Upper lobe of left lung (tissue), 6 donors: ENCODE measurements at regions not wholly inside any gene's neighbourhood (a gene's known extent, or its start where the extent isn't known, plus 50 kb on each side); places are given as distances from the start of the nearest gene placed in this dataset.

Experiments
- ATAC-seq, 2 donors: fragments of 200-7000 bp; cut with Tn5 transposase; one replicate each; pipeline ENCODE4 v1.9.1; 2022; ENCODE audit warnings: mild to moderate bottlenecking in 2 of 2, moderate library complexity in 2 of 2; ENCODE audit not compliant: low FRiP score in 2 of 2
- DNase-seq, 2 donors: peaks; one replicate each; pipeline ENCODE4 v3.0.0-alpha.2; 2019 to 2020
- H3K27ac ChIP-seq, 4 donors: fragments of 200-600 bp; sonication (generic); one replicate each; pipeline ENCODE4 v1.5.1; 2016 to 2019
- H3K27me3 ChIP-seq, 4 donors: fragments of 200-600 bp; sonication (generic); one replicate each; pipeline ENCODE4 v1.5.1; 2017 to 2019
- H3K36me3 ChIP-seq, 4 donors: fragments of 200-600 bp; sonication (generic); one replicate each; pipeline ENCODE4 v1.5.1; 2016 to 2019
- H3K4me1 ChIP-seq, 4 donors: fragments of 200-600 bp; sonication (generic); one replicate each; pipeline ENCODE4 v1.5.1; 2018 to 2019
- H3K4me3 ChIP-seq, 4 donors: fragments of 200-600 bp; sonication (generic); one replicate each; pipeline ENCODE4 v1.5.1; 2017 to 2019; ENCODE audit warnings: mild to moderate bottlenecking in 2 of 4, moderate library complexity in 1 of 4
- H3K9me3 ChIP-seq, 4 donors: fragments of 200-600 bp; sonication (generic); one replicate each; pipeline ENCODE4 v1.5.1; 2018 to 2019
- CTCF ChIP-seq, 6 experiments: fragments of 450-650 bp in 4 of 6; fragments of 200-600 bp in 2 of 6; sonication (generic) in 2 of 6; IDR thresholded peaks; one replicate each; pipeline ENCODE4 v1.5.1; 2016 to 2019; ENCODE audit warnings: antibody characterized with exemption in 6 of 6
- EP300 ChIP-seq, 4 donors: sonication (generic); formaldehyde crosslinking; IDR thresholded peaks; one replicate each; pipeline ENCODE4 v1.5.1; 2017; ENCODE audit warnings: antibody characterized with exemption in 4 of 4, control low read depth in 2 of 4
- POLR2A ChIP-seq, 4 donors: fragments of 450-650 bp; IDR thresholded peaks; one replicate each; pipeline ENCODE4 v1.5.1; 2016 to 2017; ENCODE audit warnings: antibody characterized with exemption in 4 of 4, mild to moderate bottlenecking in 2 of 4
- POLR2AphosphoS5 ChIP-seq, 2 donors: sonication (generic); formaldehyde crosslinking; IDR thresholded peaks; one replicate each; pipeline ENCODE4 v1.5.1; 2017; ENCODE audit warnings: antibody characterized with exemption in 2 of 2
- WGBS, 2 donors: methylation state at CpG; one replicate each; pipeline ENCODE4 v1.1.5; 2017 to 2018; 5-methylcytosine and 5-hydroxymethylcytosine counted together
- donor health status: DM: no; HTN: no; CAD: no; lungs with moderate emphysema.
- donor health status: DM: no; HTN: yes; CAD: no; lungs with severe emphysema.

- DNase-seq: peak; percentile 17 to 40
- no peak for ATAC-seq
- H3K4me3 ChIP-seq: no peak overlapping the region
- H3K9me3 ChIP-seq: no peaks in the 10 kb centered on the region
- H3K27ac ChIP-seq: no peak overlapping the region
- TF ChIP-seq CTCF (IDR thresholded peaks at IDR 0.05) (no peak), POLR2AphosphoS5 (IDR thresholded peaks at IDR 0.05) (no peak), EP300 (IDR thresholded peaks at IDR 0.05) (no peak)
- H3K36me3 ChIP-seq: no peaks in the 10 kb centered on the region
- H3K27me3 ChIP-seq: no peaks in the 10 kb centered on the region
- WGBS, 2 donors: 65 to 86% methylated on average over 5 to 11 of the region's 12 CpGs
- peaks cover 6 to 27% (median 13%) of the 10 kb centered on the region in 4 donors for H3K4me1 ChIP-seq
Observed at GRCh38 chr22:49010901-49011300, 816.8 kb downstream of the BRD1 start.

- peak in 1 of 2 donors; percentile 36 for DNase-seq
- H3K27ac ChIP-seq: no peak overlapping the region
- TF ChIP-seq CTCF (IDR thresholded peaks at IDR 0.05) (no peak), EP300 (IDR thresholded peaks at IDR 0.05) (no peak), POLR2AphosphoS5 (IDR thresholded peaks at IDR 0.05) (no peak)
- no peak for ATAC-seq
- no peaks in the 10 kb centered on the region for H3K36me3 ChIP-seq
- H3K4me3 ChIP-seq: no peak overlapping the region
- H3K9me3 ChIP-seq: no peaks in the 10 kb centered on the region
- no peaks in the 10 kb centered on the region for H3K27me3 ChIP-seq
- peaks cover 2 to 22% (median 8%) of the 10 kb centered on the region in 4 donors for H3K4me1 ChIP-seq
- WGBS, 2 donors: 89 to 90% methylated on average over 25 of the region's 25 CpGs
Observed at GRCh38 chr22:49010070-49010863, 817.4 kb downstream of the BRD1 start.

- 91 to 92% methylated on average over 8 to 12 of the region's 12 CpGs for WGBS, 2 donors
Observed at GRCh38 chr22:49009359-49010063, 818.2 kb downstream of the BRD1 start.

GRCh38 chr22:49008682-49009235, 818.9 kb downstream of the BRD1 start:
- no peaks in the 10 kb centered on the region for H3K36me3 ChIP-seq
- H3K4me1 ChIP-seq: peaks cover 0 to 7% (median 0%) of the 10 kb centered on the region in 4 donors
- no peaks in the 10 kb centered on the region for H3K27me3 ChIP-seq
- DNase-seq (no peak), ATAC-seq (no peak)
- WGBS, 2 donors: 94% methylated on average over 17 to 18 of the region's 18 CpGs
- no peaks in the 10 kb centered on the region for H3K9me3 ChIP-seq
- no peak overlapping the region for H3K27ac ChIP-seq
- TF ChIP-seq EP300 (IDR thresholded peaks at IDR 0.05) (no peak), POLR2AphosphoS5 (IDR thresholded peaks at IDR 0.05) (no peak), POLR2A (IDR thresholded peaks at IDR 0.05) (no peak), CTCF (IDR thresholded peaks at IDR 0.05) (no peak)
- H3K4me3 ChIP-seq: no peak overlapping the region

More at GRCh38 chr22:49009359-49010063, 818.2 kb downstream of the BRD1 start:
- Histone ChIP-seq H3K27me3 (no peaks in the 10 kb centered on the region), H3K36me3 (no peaks in the 10 kb centered on the region), H3K4me3 (no peak overlapping the region), H3K27ac (no peak overlapping the region), H3K4me1 (peaks cover 0 to 14% (median 2%) of the 10 kb centered on the region in 4 donors), H3K9me3 (no peaks in the 10 kb centered on the region)
- TF ChIP-seq POLR2A (IDR thresholded peaks at IDR 0.05): no peak
- TF ChIP-seq POLR2AphosphoS5 (IDR thresholded peaks at IDR 0.05): no peak
- no peak for TF ChIP-seq EP300 (IDR thresholded peaks at IDR 0.05)
- no peak for TF ChIP-seq CTCF (IDR thresholded peaks at IDR 0.05)
- ATAC-seq: no peak
- DNase-seq: no peak
